ENCODE measurements at regions not wholly inside any gene's neighbourhood (a gene's known extent, or its start where the extent isn't known, plus 50 kb on each side); places are given as distances from the start of the nearest gene placed in this dataset.

GRCh38 chr14:71532344-71532743 is 399.9 kb upstream of the RGS6 start:
- TF ChIP-seq CTCF (conservative IDR thresholded peaks at IDR 0.05; ENCODE audit: low read length), result no peak
- no peak for TF ChIP-seq EZH2phosphoT487 (IDR thresholded peaks at IDR 0.05; ENCODE audit: borderline replicate concordance)

Data from Loucy (cell line).